ENCODE measurements at regions not wholly inside any gene's neighbourhood (a gene's known extent, or its start where the extent isn't known, plus 50 kb on each side); places are given as distances from the start of the nearest gene placed in this dataset.

- TF ChIP-seq FOXP2 (optimal IDR thresholded peaks at IDR 0.05; ENCODE audit: borderline replicate concordance, extremely low read depth, extremely low read length, insufficient read depth) (no peak), SIN3A (IDR thresholded peaks at IDR 0.05; ENCODE audit: borderline replicate concordance, insufficient read depth, low read length) (no peak)
Observed at GRCh38 chr10:33039181-33039580, 81.2 kb upstream of the ITGB1 start.

GRCh38 chr10:33038672-33039071, 80.6 kb upstream of the ITGB1 start:
- TF ChIP-seq REST (IDR thresholded peaks at IDR 0.05; ENCODE audit: insufficient read depth in 1 of 2, low read depth in 2 of 2, low read length in 2 of 2) (no peak), POLR2AphosphoS5 (IDR thresholded peaks at IDR 0.05; ENCODE audit: low read depth, low read length) (no peak)

- TF ChIP-seq FOXP2 (optimal IDR thresholded peaks at IDR 0.05; ENCODE audit: borderline replicate concordance, extremely low read depth, extremely low read length, insufficient read depth): no peak
- TF ChIP-seq SIN3A (IDR thresholded peaks at IDR 0.05; ENCODE audit: borderline replicate concordance, insufficient read depth, low read length): no peak
- TF ChIP-seq POLR2AphosphoS5 (IDR thresholded peaks at IDR 0.05; ENCODE audit: low read depth, low read length): no peak
- TF ChIP-seq TAF1 (IDR thresholded peaks at IDR 0.05; ENCODE audit: borderline replicate concordance, insufficient read depth, low read length): no peak
- no peak for TF ChIP-seq REST (IDR thresholded peaks at IDR 0.05; ENCODE audit: insufficient read depth in 1 of 2, low read depth in 2 of 2, low read length in 2 of 2)
Observed at GRCh38 chr10:33037726-33038125, 79.7 kb upstream of the ITGB1 start.

- TF ChIP-seq SIN3A (IDR thresholded peaks at IDR 0.05; ENCODE audit: borderline replicate concordance, insufficient read depth, low read length) (no peak), FOXP2 (optimal IDR thresholded peaks at IDR 0.05; ENCODE audit: borderline replicate concordance, extremely low read depth, extremely low read length, insufficient read depth) (no peak), TAF1 (IDR thresholded peaks at IDR 0.05; ENCODE audit: borderline replicate concordance, insufficient read depth, low read length) (no peak), POLR2AphosphoS5 (IDR thresholded peaks at IDR 0.05; ENCODE audit: low read depth, low read length) (no peak), REST (IDR thresholded peaks at IDR 0.05; ENCODE audit: insufficient read depth in 1 of 2, low read depth in 2 of 2, low read length in 2 of 2) (no peak)
Observed at GRCh38 chr10:33036670-33037069, 78.6 kb upstream of the ITGB1 start.

GRCh38 chr10:33035411-33035810, 77.4 kb upstream of the ITGB1 start:
- no peak for TF ChIP-seq REST (IDR thresholded peaks at IDR 0.05; ENCODE audit: insufficient read depth in 1 of 2, low read depth in 2 of 2, low read length in 2 of 2)

GRCh38 chr10:33034931-33035330, 76.9 kb upstream of the ITGB1 start:
- TF ChIP-seq REST (IDR thresholded peaks at IDR 0.05; ENCODE audit: insufficient read depth in 1 of 2, low read depth in 2 of 2, low read length in 2 of 2): no peak
- TF ChIP-seq FOXP2 (optimal IDR thresholded peaks at IDR 0.05; ENCODE audit: borderline replicate concordance, extremely low read depth, extremely low read length, insufficient read depth): no peak
- no peak for TF ChIP-seq TAF1 (IDR thresholded peaks at IDR 0.05; ENCODE audit: borderline replicate concordance, insufficient read depth, low read length)
- TF ChIP-seq POLR2AphosphoS5 (IDR thresholded peaks at IDR 0.05; ENCODE audit: low read depth, low read length): no peak
- TF ChIP-seq SIN3A (IDR thresholded peaks at IDR 0.05; ENCODE audit: borderline replicate concordance, insufficient read depth, low read length): no peak
